HG03103 (cell line): ENCODE measurements at regions not wholly inside any gene's neighbourhood (a gene's known extent, or its start where the extent isn't known, plus 50 kb on each side); places are given as distances from the start of the nearest gene placed in this dataset.

Experiments
- ATAC-seq: cut with Tn5 transposase; IDR thresholded peaks from one replicate; pipeline ENCODE4 v1.9.1; 2021; ENCODE audit warnings: low read depth; ENCODE audit not compliant: unreplicated experiment

DNA sequence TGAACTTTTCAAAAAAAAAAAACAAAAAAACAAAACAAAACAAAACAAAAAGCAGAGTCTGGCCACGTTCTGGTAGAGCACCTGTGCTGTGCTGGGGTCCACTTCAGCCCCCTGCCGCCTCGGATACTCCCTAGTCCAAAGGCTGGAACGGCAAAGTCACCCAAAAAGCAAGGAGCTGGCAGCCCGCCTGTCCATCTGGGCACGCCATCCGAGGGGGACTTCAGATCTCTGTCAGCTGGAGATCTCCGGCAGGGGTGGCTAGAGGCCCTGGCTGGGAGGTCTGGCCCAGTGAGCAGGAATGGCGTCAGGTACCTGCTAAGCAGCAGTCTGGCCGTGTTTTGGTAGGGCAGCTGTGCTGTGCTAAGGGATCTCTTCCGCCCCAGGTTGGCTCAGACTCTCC lies 152.3 kb upstream of the ZNF516 start:
- no peak for ATAC-seq

DNA sequence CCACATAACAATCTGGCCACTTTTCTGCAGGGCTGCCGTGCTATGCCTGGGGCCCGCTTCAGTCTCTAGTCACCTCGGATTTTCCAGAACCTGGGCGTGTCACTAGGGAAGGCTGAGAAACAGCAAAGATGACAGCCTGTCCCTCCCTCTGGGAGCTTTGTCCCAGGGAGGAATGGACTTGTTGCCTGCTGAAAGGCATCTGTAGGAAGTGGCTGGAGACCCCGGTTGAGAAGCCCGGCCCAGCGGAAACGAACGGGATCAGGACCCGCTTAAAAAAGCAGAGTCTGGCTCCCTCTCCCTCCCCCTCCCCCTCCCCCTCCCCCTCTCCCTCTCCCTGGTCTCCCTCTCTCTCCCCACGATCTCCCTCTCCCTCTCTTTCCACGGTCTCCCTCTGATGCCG lies 149.5 kb upstream of the ZNF516 start:
- no peak for ATAC-seq

DNA sequence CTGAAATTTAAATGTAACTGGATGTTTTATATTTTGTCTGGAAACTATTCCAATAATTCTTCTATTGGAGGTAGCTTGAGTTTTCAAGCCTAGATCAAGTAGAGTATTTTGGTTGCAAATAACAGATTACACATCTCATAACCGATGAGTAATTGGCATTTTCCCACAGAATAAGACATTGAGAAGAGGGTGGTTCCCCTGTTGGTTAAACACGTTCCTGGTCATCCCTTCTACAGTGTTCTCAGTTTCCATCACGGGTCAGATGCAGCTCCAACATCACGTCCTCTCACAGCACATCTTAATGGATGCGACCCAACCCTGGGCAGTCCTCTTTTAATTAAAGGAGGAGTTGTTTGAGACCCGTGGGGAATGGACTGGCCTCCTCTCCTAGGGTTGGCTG lies 149.0 kb upstream of the ZNF516 start:
- no peak for ATAC-seq

DNA sequence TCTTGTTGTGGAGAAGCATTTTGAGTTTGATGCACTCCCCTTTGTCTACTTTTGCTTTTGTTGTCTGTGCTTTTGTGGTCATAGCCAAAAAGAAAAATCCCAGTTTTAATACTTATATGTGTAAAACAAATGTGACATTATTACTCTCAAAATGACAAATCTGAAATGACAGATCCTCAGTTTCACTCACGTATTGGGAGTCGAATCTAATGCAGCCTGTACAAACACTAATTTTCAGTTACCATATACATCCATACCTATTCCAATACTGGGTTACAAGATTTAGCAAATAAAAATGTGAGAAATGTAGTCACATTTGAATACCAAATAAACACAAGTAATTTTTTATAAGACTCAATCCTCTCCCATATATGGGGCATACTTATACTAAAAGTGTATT lies 148.2 kb upstream of the ZNF516 start:
- no peak for ATAC-seq

DNA sequence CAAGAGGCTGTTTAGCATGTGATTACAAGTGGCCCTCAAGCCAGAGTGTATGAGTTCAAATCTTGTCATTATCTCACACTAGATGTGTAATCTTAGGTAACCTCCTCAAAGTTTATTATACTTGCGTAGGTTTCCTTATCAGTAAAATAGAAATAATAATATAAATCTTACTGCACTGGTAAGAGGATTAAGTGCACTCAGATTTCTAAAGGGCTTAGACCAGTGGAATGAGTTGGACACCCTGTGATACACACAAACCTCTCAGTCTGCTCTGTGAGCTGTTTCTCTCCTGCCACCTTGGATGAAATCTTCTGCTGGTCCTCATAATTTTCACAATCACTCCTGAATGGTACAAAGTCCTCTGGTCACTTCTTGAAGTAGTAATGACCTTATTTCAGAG lies 145.4 kb upstream of the ZNF516 start:
- ATAC-seq, result no peak

DNA sequence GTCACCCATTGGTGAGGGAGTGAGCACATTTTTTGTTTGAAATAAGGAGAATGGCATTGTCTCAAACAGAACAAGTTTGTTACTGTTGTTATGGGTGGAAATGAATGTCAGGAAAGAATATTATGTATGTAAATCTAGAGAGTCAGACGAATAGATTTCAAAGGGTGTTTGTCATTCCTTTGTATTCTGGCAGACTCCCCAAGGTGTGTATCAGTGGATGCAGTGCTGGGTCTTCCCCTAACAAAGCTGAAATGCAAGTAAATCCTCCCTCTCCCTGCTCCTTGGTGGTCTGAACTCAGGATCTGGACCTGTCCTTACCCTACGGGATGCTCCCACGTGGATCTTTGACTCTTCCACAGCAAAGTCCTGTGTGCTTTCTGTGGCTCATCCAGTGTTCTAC lies 139.5 kb upstream of the ZNF516 start:
- ATAC-seq, result no peak

DNA sequence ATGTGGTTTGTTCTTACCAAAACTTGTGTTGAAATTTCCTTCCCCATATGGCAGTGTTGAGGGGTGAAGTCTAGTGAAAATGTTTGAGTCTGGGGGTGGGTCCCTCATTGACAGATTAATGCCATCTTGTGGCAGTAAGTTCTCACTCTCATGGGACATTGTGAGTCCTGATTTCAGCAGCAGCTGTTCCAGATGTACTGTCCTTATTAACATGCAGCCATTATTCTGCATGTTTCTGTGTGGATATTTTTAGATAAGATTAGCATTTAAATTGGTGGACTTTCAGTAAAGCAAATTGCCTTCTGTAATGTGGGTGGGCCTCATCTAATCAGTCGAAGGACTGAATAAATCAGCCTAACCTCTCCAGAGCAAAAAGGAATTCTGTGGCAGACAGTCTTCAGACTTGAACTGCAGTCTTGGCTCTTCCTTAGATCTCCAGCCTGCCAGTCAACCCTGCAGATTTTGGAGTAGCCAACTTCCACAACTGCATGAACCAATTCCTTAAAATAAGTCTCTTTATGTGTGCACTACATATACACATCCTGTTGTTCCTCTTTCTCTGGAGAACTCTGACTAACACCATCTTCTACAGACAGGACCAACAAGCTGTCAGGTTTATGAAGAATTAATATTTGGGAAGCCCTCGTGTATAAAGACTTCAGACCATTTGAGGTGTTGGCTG lies 138.7 kb upstream of the ZNF516 start:
- ATAC-seq, result no peak

DNA sequence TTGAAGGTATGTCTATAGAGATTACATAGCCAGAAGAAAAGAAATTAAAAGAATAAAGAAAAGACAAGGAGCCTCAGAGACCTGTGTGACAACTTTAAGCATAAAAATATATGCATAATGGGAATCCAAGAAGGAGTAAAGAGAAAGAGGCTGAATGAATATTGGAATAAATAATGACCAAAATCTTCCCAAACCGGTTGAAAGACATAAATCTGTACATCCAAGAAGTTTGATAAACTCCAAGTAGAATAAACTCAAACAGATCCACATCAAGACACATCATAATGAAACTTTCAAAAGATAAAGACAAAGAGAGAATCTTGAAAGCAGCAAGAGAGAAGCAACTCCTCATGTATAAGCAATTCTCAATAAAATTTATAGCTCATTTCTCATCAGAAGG lies 132.4 kb upstream of the ZNF516 start:
- ATAC-seq, result no peak

DNA sequence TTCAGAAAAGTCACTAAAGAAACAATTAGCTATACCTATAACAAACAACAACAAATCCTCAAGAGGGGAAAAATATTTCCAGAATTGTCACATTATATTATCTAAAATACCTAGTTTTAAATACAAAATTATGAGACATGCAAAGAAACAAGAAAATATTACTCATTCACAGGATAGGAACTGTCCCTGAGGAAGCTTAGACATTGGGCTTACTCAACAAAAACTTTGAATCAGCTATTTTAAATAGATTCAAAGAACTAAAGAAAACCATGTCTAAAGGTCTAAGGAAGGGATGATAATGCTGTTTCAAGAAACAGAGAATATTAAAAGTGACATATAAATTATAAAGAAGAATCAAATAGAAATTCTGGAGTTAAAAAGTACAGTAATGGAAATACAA lies 131.9 kb upstream of the ZNF516 start:
- no peak for ATAC-seq

DNA sequence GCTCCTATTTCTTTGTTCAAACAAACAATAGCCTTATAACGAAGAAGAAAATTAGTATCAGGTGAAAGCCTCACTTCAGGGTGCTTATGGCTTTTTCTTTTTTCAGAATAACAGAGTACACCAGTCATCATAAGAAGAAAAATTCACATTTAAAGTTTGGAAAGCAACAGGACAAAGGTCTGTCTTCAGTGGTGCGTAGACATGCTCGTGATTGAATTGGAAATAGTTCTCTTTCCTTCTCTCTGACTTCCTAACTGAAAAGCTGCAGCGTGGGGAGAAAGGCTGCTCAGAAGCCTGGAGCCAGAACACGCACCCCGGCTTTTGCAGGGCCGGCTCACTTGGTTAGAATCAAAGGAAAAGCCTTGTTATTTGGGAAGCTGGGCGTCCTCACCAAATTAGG lies 127.6 kb upstream of the ZNF516 start:
- no peak for ATAC-seq

DNA sequence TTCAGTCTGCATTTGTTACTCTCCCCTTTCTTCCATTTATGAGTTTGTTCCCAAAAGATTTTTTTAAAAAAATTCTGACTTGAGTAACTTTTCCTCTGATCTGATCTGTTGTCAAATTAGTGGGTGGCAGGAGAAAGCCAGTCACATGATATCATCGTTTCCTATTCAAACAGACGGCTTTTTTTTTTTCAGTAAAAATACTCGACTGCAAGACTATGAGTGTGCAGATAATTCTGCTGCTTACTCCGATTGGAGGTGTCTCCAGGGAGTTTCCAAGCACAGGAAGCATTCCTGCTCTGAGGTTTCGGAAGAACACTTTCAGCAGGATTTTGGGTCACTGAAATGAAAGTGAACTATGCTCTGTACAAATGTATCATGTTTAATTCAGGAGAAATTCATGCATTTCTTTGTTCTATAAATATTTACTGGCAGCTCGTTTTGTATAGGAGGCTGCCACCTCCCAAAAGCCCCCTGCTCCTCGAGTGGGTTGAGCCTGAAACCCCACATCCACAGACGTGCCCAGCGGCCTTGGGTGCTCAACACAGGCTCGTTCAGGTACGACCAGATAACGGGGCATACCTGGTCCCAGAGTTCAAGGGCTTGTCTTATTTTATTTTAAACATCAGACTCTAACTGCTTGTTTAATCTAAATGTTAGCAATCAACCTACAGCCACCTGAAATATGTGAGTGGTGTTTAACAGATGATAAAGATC lies 126.9 kb upstream of the ZNF516 start:
- ATAC-seq, result no peak

DNA sequence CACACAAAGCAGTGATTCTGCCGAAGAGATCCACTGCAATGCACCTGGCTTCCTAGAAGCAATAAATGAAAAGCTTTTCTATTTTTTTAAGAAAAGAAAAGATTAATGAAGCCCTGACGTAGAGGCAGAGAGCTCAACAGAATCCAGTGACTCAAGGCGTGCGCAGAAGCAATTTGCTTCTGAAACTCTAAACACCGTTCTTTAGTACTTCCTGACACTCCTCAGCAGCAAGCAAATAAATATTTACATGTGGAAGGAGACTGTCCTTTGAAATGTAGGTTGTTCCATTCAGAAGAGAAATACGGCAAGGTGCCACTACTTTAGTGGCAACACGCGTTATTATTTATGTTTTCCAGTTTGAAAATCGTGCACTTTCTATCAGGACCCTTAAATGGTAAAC lies 126.2 kb upstream of the ZNF516 start:
- ATAC-seq, result no peak

DNA sequence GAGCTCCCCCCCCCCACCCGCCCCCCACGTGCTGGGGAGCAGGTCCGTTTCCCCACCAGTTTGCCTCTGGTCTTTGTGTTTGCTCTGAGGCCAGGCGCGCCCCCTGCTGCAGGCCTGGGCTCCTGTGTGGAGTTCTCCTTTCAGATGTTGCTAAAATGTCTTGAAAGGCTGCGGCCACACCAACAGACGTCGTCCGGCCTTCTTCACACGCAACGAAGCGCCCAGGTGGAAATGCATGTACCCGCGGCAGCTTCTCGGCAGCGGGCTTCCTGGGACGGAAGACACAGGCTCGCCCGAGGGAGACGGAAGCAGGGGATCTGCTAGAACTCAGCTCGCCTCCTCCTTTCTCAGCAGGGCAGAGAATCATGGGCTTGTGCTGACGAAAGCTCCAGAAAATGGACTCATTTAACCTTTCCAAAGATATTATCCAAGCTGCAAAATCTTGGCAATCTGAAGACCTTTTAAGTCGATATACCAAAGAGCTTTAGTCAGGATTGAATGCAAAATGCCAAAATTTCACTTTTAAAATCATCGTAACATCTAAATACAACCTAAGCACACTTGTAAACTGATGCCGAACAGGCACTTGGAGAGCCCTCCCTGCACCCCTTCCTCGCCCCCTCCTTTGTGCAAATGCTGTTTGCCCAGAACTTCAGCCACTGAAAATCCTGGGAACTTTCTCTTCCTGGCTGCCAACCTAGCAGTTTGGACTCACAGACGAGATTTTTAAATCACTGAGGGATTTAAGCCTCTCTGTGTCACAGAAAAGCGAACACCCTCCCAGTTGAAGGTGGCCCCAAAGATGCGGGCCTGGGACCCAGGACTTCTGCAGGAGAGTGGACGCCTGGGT lies 125.5 kb upstream of the ZNF516 start:
- peak; percentile 95 for ATAC-seq

DNA sequence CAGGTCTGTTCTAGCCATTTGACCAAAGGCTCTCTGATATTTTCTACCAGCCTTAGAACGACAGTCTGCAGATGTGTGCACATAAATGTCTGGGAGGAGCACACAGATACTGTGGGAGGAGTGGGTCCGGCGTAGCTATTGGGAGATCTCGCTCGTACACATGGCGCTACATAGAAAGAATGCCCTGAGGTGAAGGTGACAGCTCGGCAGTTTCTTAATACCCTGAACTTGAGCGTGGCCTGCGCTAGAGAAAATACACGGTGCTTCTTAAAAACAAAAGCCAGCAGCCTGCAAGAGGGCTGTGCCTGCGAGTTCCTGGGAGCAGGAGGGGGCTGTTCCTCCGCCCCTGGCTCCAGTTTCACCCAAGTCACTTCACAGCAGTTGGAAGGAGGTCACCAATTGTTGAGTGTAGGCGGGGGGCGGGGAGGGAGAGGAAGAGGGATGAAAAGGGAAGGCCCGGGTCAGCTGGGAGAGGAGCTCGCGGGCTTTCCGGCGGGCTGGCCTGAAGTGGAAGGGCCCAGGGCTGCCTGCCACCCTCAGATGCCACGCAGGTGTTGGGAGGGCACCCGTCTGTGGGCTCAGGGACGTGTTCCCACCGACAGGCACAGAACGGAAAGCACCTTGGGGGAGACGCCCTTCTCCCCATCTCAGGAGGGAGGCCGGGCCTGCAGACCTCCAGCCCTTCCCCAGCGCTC lies 124.7 kb upstream of the ZNF516 start:
- ATAC-seq, result no peak

DNA sequence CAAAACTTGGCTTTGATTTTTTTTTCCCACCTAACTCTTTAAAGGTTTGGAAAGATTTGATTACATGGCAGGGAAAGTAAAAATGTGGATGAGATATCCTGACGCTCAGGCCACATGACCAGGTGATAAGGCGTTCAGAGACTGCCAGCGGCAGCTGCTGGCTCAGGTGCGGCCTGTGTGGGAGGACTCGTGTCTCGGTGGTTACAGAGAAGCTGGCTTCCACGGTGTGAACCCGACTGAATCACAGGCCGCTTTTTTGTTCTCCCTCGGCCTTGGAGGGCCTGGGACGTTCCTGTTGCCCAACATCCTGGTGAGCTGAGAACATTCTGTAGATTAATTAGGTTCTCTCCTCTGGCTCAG lies 124.2 kb upstream of the ZNF516 start:
- ATAC-seq, result no peak

DNA sequence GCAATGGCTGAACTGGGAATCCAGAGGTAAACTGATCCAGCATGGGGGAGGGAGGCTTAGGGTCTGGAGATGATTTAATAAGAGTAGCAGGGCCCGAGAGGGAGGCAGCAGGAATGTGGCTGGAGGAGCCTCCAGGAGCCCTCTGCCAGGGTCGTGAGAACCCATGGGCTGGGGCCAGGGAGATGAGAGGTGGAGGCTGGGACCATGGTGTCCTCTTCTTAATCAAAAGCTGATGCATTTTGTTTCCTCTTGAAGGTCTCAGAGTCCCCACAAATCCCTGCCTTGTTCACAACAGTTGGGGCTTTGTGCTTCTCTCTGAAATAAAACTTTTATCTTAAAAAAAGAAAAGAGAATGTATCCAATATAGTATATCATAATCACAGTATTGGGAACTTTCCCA lies 123.7 kb upstream of the ZNF516 start:
- no peak for ATAC-seq

DNA sequence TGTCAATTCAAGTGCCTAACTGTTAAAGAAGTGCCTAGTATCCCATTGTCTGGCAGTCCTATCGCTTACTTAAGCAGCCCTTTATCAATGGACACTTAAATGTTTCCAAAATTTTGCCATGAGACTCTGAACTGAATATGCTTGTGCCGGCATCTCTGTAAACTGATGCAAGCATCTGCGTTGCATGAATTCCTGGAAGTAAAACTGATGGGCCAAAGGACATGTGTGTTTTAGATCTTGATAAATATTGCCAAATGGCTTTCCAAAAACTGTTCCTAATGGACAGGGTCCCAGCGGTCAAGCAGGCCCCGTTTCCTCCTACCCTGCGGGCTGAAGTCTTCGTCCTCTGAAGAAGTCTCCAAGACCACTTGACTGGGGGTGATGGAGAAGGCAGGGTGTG lies 121.3 kb upstream of the ZNF516 start:
- ATAC-seq, result no peak

DNA sequence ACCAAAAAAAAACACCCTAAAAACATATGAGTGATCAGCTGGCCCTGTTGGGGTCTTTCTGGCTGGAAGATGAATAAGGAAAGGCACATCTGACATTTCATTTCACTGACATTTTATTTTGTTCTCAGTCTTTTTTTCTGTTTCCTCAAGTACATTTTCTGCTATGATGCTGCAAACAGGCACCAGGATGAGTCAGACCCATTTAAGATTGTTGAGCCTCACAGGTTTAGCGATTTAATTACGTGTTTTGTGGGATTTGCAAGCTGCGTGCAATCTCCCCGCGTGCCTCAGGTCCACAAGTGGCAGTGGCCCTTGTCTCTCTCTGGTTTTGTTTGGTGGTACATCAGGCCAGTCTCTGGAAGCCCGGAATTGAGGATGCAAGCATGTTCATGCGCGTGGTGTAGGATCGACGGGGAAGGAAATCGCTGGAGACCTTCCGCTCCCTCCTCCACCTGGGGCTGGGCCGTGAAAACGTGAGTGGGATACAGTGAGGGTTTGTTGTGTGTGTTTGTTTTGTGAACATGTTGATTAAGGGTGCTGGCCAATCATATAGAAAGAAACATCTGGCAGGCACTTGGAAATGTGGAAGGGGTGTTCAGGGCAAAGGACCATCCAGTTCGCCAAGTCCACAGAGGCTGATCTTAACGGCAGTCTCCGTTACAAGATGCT lies 120.2 kb upstream of the ZNF516 start:
- no peak for ATAC-seq

DNA sequence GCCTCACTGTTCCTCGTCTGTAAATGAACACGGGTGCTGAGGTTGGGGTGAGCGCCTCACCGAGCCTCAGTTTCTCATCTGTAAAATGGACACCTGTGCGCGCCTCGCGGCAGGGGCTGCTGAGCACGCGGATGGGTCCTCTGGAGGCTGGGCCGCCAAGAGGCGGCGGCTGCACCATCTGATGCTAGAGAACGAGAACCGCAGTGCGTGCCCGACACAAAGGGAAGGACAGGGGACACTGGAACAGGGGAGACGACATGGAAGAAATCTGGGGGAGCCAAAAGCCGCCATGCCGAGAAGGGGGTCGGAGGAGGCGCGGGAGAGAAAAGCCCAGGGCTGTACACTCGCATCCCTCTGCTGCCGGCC lies 118.7 kb upstream of the ZNF516 start:
- no peak for ATAC-seq

DNA sequence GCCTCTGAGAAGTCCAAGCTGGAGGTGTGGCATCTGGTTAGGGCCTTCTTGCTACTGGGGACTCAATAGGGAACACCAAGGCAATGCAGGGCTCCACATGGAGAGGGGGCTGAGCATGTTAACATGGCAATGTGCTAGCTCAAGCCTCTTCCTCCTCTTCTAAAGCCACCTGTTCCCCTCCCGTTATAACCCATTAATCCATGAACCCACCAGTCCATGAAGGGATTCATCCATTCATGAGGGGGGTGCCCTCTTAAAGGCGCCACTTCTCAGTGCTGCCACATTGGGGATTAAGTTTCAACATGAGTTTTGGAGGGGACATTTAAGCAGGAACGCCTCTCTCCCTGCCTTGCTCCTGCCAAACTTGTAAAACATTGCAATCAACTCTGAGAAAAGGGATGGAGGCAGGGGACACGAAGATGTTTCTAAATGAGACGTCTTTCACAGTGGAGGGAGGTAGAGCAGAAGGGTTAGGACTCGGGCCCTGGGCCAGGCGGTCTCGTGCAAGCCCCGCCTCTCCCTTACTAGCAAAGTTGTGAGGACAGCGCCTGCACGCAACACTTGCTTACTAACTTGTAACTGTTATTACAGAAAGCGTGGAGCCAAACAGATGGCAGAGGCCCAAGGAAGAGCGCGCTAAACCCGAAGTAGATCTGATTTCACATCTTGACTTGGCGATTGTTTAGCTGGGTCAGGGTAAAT lies 118.2 kb upstream of the ZNF516 start:
- ATAC-seq, result no peak
